ENCODE measurements at regions not wholly inside any gene's neighbourhood (a gene's known extent, or its start where the extent isn't known, plus 50 kb on each side); places are given as distances from the start of the nearest gene placed in this dataset.

- Histone ChIP-seq H3K4me2 (ENCODE audit: low read length) (no peak overlapping the region), H3F3A (ENCODE audit: insufficient read depth, low read length) (no peaks in the 10 kb centered on the region), H3K9me2 (ENCODE audit: low read depth, low read length) (no peaks in the 10 kb centered on the region), H3K36me3 (ENCODE audit: insufficient read depth, low read length) (no peaks in the 10 kb centered on the region), H3K4me3 (ENCODE audit: low read depth, low read length, poor library complexity, severe bottlenecking) (no peak overlapping the region), H3K27ac (ENCODE audit: low read depth, low read length, poor library complexity, severe bottlenecking) (no peak overlapping the region), H3K9ac (ENCODE audit: low read length) (no peak overlapping the region), H2AFZ (ENCODE audit: low read length) (no peak overlapping the region), H3K27me3 (ENCODE audit: insufficient read depth, low read length) (0 out of 2 replicates have a peak, but pooled peaks cover 4% of the 10 kb centered on the region), H3K79me2 (ENCODE audit: insufficient read depth, low read length) (no peaks in the 10 kb centered on the region), H4K20me1 (ENCODE audit: insufficient read depth, low read length) (no peaks in the 10 kb centered on the region), H3K9me3 (ENCODE audit: low read length) (no peaks in the 10 kb centered on the region), H3K4me1 (ENCODE audit: insufficient read depth, low read length, severe bottlenecking) (no peaks in the 10 kb centered on the region)
- TF ChIP-seq, protein P1, sequence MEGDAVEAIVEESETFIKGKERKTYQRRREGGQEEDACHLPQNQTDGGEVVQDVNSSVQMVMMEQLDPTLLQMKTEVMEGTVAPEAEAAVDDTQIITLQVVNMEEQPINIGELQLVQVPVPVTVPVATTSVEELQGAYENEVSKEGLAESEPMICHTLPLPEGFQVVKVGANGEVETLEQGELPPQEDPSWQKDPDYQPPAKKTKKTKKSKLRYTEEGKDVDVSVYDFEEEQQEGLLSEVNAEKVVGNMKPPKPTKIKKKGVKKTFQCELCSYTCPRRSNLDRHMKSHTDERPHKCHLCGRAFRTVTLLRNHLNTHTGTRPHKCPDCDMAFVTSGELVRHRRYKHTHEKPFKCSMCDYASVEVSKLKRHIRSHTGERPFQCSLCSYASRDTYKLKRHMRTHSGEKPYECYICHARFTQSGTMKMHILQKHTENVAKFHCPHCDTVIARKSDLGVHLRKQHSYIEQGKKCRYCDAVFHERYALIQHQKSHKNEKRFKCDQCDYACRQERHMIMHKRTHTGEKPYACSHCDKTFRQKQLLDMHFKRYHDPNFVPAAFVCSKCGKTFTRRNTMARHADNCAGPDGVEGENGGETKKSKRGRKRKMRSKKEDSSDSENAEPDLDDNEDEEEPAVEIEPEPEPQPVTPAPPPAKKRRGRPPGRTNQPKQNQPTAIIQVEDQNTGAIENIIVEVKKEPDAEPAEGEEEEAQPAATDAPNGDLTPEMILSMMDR (IDR thresholded peaks at IDR 0.05; ENCODE audit: low read length): no peak
- TF ChIP-seq EZH2 (IDR thresholded peaks at IDR 0.05; ENCODE audit: borderline replicate concordance, low read length): no peak
These were observed 122.1 kb upstream of the PARP11 start for GRCh38 chr12:3995306-3995705.

GRCh38 chr12:3994500-3994899 is 121.3 kb upstream of the PARP11 start:
- TF ChIP-seq, protein P1 (IDR thresholded peaks at IDR 0.05; ENCODE audit: low read length): no peak
- TF ChIP-seq EZH2 (IDR thresholded peaks at IDR 0.05; ENCODE audit: borderline replicate concordance, low read length): no peak
- H3K4me2 ChIP-seq (ENCODE audit: low read length): no peak overlapping the region
- H3K4me1 ChIP-seq (ENCODE audit: insufficient read depth, low read length, severe bottlenecking): no peaks in the 10 kb centered on the region
- H2AFZ ChIP-seq (ENCODE audit: low read length): no peak overlapping the region
- H3K4me3 ChIP-seq (ENCODE audit: low read depth, low read length, poor library complexity, severe bottlenecking): no peak overlapping the region
- H3K9me3 ChIP-seq (ENCODE audit: low read length): no peaks in the 10 kb centered on the region
- H3K9me2 ChIP-seq (ENCODE audit: low read depth, low read length): no peaks in the 10 kb centered on the region
- no peaks in the 10 kb centered on the region for H3K36me3 ChIP-seq (ENCODE audit: insufficient read depth, low read length)
- H3K27me3 ChIP-seq (ENCODE audit: insufficient read depth, low read length): 0 out of 2 replicates have a peak, but pooled peaks cover 4% of the 10 kb centered on the region
- H3K9ac ChIP-seq (ENCODE audit: low read length): no peak overlapping the region
- H4K20me1 ChIP-seq (ENCODE audit: insufficient read depth, low read length): no peaks in the 10 kb centered on the region
- H3K27ac ChIP-seq (ENCODE audit: low read depth, low read length, poor library complexity, severe bottlenecking): no peak overlapping the region
- no peaks in the 10 kb centered on the region for H3K79me2 ChIP-seq (ENCODE audit: insufficient read depth, low read length)
- no peaks in the 10 kb centered on the region for H3F3A ChIP-seq (ENCODE audit: insufficient read depth, low read length)

- Histone ChIP-seq H3K9ac (ENCODE audit: low read length) (no peak overlapping the region), H3K4me3 (ENCODE audit: low read depth, low read length, poor library complexity, severe bottlenecking) (no peak overlapping the region), H2AFZ (ENCODE audit: low read length) (no peak overlapping the region), H3K27ac (ENCODE audit: low read depth, low read length, poor library complexity, severe bottlenecking) (no peak overlapping the region), H3K36me3 (ENCODE audit: insufficient read depth, low read length) (no peaks in the 10 kb centered on the region), H3F3A (ENCODE audit: insufficient read depth, low read length) (no peaks in the 10 kb centered on the region), H3K4me2 (ENCODE audit: low read length) (no peak overlapping the region), H3K9me3 (ENCODE audit: low read length) (no peaks in the 10 kb centered on the region), H4K20me1 (ENCODE audit: insufficient read depth, low read length) (no peaks in the 10 kb centered on the region), H3K9me2 (ENCODE audit: low read depth, low read length) (no peaks in the 10 kb centered on the region), H3K4me1 (ENCODE audit: insufficient read depth, low read length, severe bottlenecking) (no peaks in the 10 kb centered on the region), H3K79me2 (ENCODE audit: insufficient read depth, low read length) (no peaks in the 10 kb centered on the region), H3K27me3 (ENCODE audit: insufficient read depth, low read length) (0 out of 2 replicates have a peak, but pooled peaks cover 4% of the 10 kb centered on the region)
- no peak for TF ChIP-seq EZH2 (IDR thresholded peaks at IDR 0.05; ENCODE audit: borderline replicate concordance, low read length)
- TF ChIP-seq, protein P1 (IDR thresholded peaks at IDR 0.05; ENCODE audit: low read length): no peak
These were observed 119.7 kb upstream of the PARP11 start for GRCh38 chr12:3992945-3993344.

Measured in OCI-LY1 (cell line).